ENCODE measurements at regions not wholly inside any gene's neighbourhood (a gene's known extent, or its start where the extent isn't known, plus 50 kb on each side); places are given as distances from the start of the nearest gene placed in this dataset.

DNA sequence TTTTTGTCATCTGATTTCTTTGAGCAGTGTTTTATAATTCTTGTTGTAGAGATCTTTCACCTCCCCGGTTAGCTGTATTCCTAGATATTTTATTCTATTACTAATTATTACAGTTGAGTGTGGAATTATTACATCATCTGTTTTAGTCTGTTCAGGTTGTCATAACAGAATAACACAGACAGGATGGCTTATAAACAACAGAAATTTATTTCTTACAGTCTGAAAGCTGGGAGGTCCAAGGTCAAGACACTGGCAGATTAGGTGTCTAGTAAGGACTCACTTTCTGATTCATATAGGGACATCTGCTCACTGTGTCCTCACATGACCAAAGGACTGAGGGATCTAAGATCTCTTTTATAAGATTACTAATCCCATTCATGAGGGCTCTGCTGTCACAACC, 121.3 kb upstream of the THBS1 start:
- TF ChIP-seq POLR2AphosphoS5 (IDR thresholded peaks at IDR 0.05; ENCODE audit: insufficient read depth, low read depth, low read length) (no peak), CTCF (IDR thresholded peaks at IDR 0.05; ENCODE audit: extremely low read depth in 1 of 2, insufficient read depth in 1 of 2, low read depth in 1 of 2, low read length in 2 of 2) (no peak)

All from endothelial cell of umbilical vein (primary cell).